ENCODE measurements at regions not wholly inside any gene's neighbourhood (a gene's known extent, or its start where the extent isn't known, plus 50 kb on each side); places are given as distances from the start of the nearest gene placed in this dataset.

- TF ChIP-seq CTCF (IDR thresholded peaks at IDR 0.05) (no peak), POLR2A (IDR thresholded peaks at IDR 0.05) (no peak)
Measured at GRCh38 chr16:82220541-82220940, 50.5 kb upstream of the MPHOSPH6 start.
